Calu3 (cell line): ENCODE measurements at regions not wholly inside any gene's neighbourhood (a gene's known extent, or its start where the extent isn't known, plus 50 kb on each side); places are given as distances from the start of the nearest gene placed in this dataset.

Experiments
- BruUV-seq: library from RNA; stranded (reverse); fragments of 400-500 nt; replicated peaks from 2 replicates; lab custom pipeline; 2021; lab: Mats Ljungman, UMichigan
- CTCF ChIA-PET: fragments of 300-600 bp; sonication (Branson Sonifier 250); formaldehyde crosslinking; loops from one replicate; lab custom pipeline; 2022; ENCODE audit warnings: antibody characterized with exemption; lab: Charles Lee
- DNase-seq: peaks from one replicate; pipeline ENCODE4 v3.0.0; 2022
- H3K27ac Mint-ChIP-seq: one replicate; pipeline ENCODE4 v1.8.0; 2022; ENCODE audit warnings: mixed read lengths; ENCODE audit not compliant: unreplicated experiment
- H3K27me3 Mint-ChIP-seq: one replicate; pipeline ENCODE4 v1.8.0; 2022; ENCODE audit warnings: mixed read lengths; ENCODE audit not compliant: unreplicated experiment
- H3K36me3 Mint-ChIP-seq: one replicate; pipeline ENCODE4 v1.8.0; 2022; ENCODE audit warnings: mild to moderate bottlenecking, moderate library complexity, mixed read lengths; ENCODE audit not compliant: insufficient read depth, unreplicated experiment
- H3K4me1 Mint-ChIP-seq: one replicate; pipeline ENCODE4 v1.8.0; 2022; ENCODE audit warnings: mild to moderate bottlenecking, low read depth, mixed read lengths; ENCODE audit not compliant: unreplicated experiment
- H3K4me3 Mint-ChIP-seq: one replicate; pipeline ENCODE4 v1.8.0; 2022; ENCODE audit warnings: mild to moderate bottlenecking, low read depth, moderate library complexity, mixed read lengths; ENCODE audit not compliant: unreplicated experiment
- H3K9me3 Mint-ChIP-seq: one replicate; pipeline ENCODE4 v1.8.0; 2022; ENCODE audit warnings: low read depth, mixed read lengths; ENCODE audit not compliant: unreplicated experiment
- CTCF ChIP-seq: fragments of 200-600 bp; IDR thresholded peaks from one replicate; pipeline ENCODE4 v1.8.0; 2022; ENCODE audit warnings: antibody characterized with exemption; ENCODE audit not compliant: unreplicated experiment
- intact Hi-C: fragments of 100-400 bp; cut with micrococcal nuclease; formaldehyde crosslinking; loops from one replicate; pipeline ENCODE4 v1.10.0; 2022; ENCODE audit not compliant: unreplicated experiment

GRCh38 chr3:130607553-130608154, 90.7 kb downstream of the COL6A6 start:
- no peaks in the 10 kb centered on the region for H3K9me3 Mint-ChIP-seq
- no peaks in the 10 kb centered on the region for H3K36me3 Mint-ChIP-seq
- DNase-seq: no peak
- intact Hi-C loops: no loop called here
- CTCF ChIA-PET: no interaction called here
- H3K4me1 Mint-ChIP-seq: no peaks in the 10 kb centered on the region
- H3K27ac Mint-ChIP-seq: no peak overlapping the region
- peaks cover 28% of the 10 kb centered on the region for H3K27me3 Mint-ChIP-seq
- no TSS peak for BruUV-seq
- TF ChIP-seq CTCF: no peak
- H3K4me3 Mint-ChIP-seq: no peak overlapping the region

GRCh38 chr3:130609166-130609979, 92.4 kb downstream of the COL6A6 start:
- peaks cover 4% of the 10 kb centered on the region for H3K9me3 Mint-ChIP-seq
- H3K4me3 Mint-ChIP-seq: no peak overlapping the region
- CTCF ChIA-PET: interaction anchor here (0.6 to 0.7 kb wide), 4 partner anchors 9 to 643 kb away, joined by 3 to 9 read pairs (median 4); no protein-coding TSS in a partner anchor

GRCh38 chr3:130619196-130619595, 102.2 kb downstream of the COL6A6 start:
- BruUV-seq: no TSS peak
- Mint-ChIP-seq H3K36me3 (no peaks in the 10 kb centered on the region), H3K4me1 (no peaks in the 10 kb centered on the region), H3K27me3 (peaks cover 24% of the 10 kb centered on the region), H3K27ac (no peak overlapping the region), H3K4me3 (no peak overlapping the region), H3K9me3 (no peaks in the 10 kb centered on the region)
- intact Hi-C loops: no loop called here
- no peak for TF ChIP-seq CTCF
- CTCF ChIA-PET: no interaction called here
- no peak for DNase-seq

More at GRCh38 chr3:130609166-130609979, 92.4 kb downstream of the COL6A6 start:
- BruUV-seq: no TSS peak
- DNase-seq: no peak
- intact Hi-C loops: no loop called here
- Mint-ChIP-seq H3K36me3 (no peaks in the 10 kb centered on the region), H3K27me3 (peaks cover 15% of the 10 kb centered on the region), H3K27ac (no peak overlapping the region), H3K4me1 (no peaks in the 10 kb centered on the region)
- no peak for TF ChIP-seq CTCF

GRCh38 chr3:130621824-130622223, 104.8 kb downstream of the COL6A6 start:
- Mint-ChIP-seq H3K36me3 (no peaks in the 10 kb centered on the region), H3K27ac (no peak overlapping the region), H3K9me3 (no peaks in the 10 kb centered on the region), H3K4me3 (no peak overlapping the region), H3K4me1 (no peaks in the 10 kb centered on the region), H3K27me3 (peaks cover 47% of the 10 kb centered on the region)
- no TSS peak for BruUV-seq
- no peak for TF ChIP-seq CTCF
- CTCF ChIA-PET: no interaction called here
- intact Hi-C loops: no loop called here
- no peak for DNase-seq
